ENCODE measurements at regions not wholly inside any gene's neighbourhood (a gene's known extent, or its start where the extent isn't known, plus 50 kb on each side); places are given as distances from the start of the nearest gene placed in this dataset.

- DNase-seq (ENCODE audit: low read depth), result no peak
- TF ChIP-seq POLR2A (IDR thresholded peaks at IDR 0.05; ENCODE audit: extremely low read depth, insufficient read length) (no peak), CTCF (IDR thresholded peaks at IDR 0.05; ENCODE audit: low read depth, low read length) (no peak), MYC (IDR thresholded peaks at IDR 0.05; ENCODE audit: low read depth, low read length) (no peak), MAX (IDR thresholded peaks at IDR 0.05; ENCODE audit: low read depth, low read length) (no peak)
- H3K4me3 ChIP-seq (ENCODE audit: low read depth, low read length), result no peak overlapping the region
These were observed 126.7 kb downstream of the OLFM1 start for GRCh38 chr9:135214054-135214640.

- DNase-seq (ENCODE audit: low read depth), result no peak
- no peak for TF ChIP-seq CTCF (IDR thresholded peaks at IDR 0.05; ENCODE audit: low read depth, low read length)
- TF ChIP-seq POLR2A (IDR thresholded peaks at IDR 0.05; ENCODE audit: extremely low read depth, insufficient read length), result no peak
- TF ChIP-seq MYC (IDR thresholded peaks at IDR 0.05; ENCODE audit: low read depth, low read length), result no peak
- no peak for TF ChIP-seq MAX (IDR thresholded peaks at IDR 0.05; ENCODE audit: low read depth, low read length)
- no peak overlapping the region for H3K4me3 ChIP-seq (ENCODE audit: low read depth, low read length)
These were observed 127.2 kb downstream of the OLFM1 start for GRCh38 chr9:135214706-135215105.

- TF ChIP-seq MYC (IDR thresholded peaks at IDR 0.05; ENCODE audit: low read depth, low read length), result no peak
- no peak for TF ChIP-seq CTCF (IDR thresholded peaks at IDR 0.05; ENCODE audit: low read depth, low read length)
- TF ChIP-seq MAX (IDR thresholded peaks at IDR 0.05; ENCODE audit: low read depth, low read length), result no peak
- TF ChIP-seq POLR2A (IDR thresholded peaks at IDR 0.05; ENCODE audit: extremely low read depth, insufficient read length), result no peak
- H3K4me3 ChIP-seq (ENCODE audit: low read depth, low read length), result no peak overlapping the region
- no peak for DNase-seq (ENCODE audit: low read depth)
These were observed 128.2 kb downstream of the OLFM1 start for GRCh38 chr9:135215571-135216161.

- H3K4me3 ChIP-seq (ENCODE audit: low read depth, low read length), result no peak overlapping the region
- no peak for DNase-seq (ENCODE audit: low read depth)
- TF ChIP-seq POLR2A (IDR thresholded peaks at IDR 0.05; ENCODE audit: extremely low read depth, insufficient read length) (no peak), MAX (IDR thresholded peaks at IDR 0.05; ENCODE audit: low read depth, low read length) (no peak), MYC (IDR thresholded peaks at IDR 0.05; ENCODE audit: low read depth, low read length) (no peak), CTCF (IDR thresholded peaks at IDR 0.05; ENCODE audit: low read depth, low read length) (no peak)
These were observed 128.8 kb downstream of the OLFM1 start for GRCh38 chr9:135216236-135216635.

- no peak for DNase-seq (ENCODE audit: low read depth)
- H3K4me3 ChIP-seq (ENCODE audit: low read depth, low read length), result no peak overlapping the region
- no peak for TF ChIP-seq CTCF (IDR thresholded peaks at IDR 0.05; ENCODE audit: low read depth, low read length)
- TF ChIP-seq MAX (IDR thresholded peaks at IDR 0.05; ENCODE audit: low read depth, low read length), result no peak
- no peak for TF ChIP-seq MYC (IDR thresholded peaks at IDR 0.05; ENCODE audit: low read depth, low read length)
These were observed 129.4 kb downstream of the OLFM1 start for GRCh38 chr9:135216791-135217441.

All from NB4 (cell line).